Body of pancreas (tissue), 4 donors: ENCODE measurements at regions not wholly inside any gene's neighbourhood (a gene's known extent, or its start where the extent isn't known, plus 50 kb on each side); places are given as distances from the start of the nearest gene placed in this dataset.

ENCODE experiments used
- CTCF ChIP-seq, 7 experiments: fragments of 450-650 bp in 4 of 7; fragments of 200-600 bp in 3 of 7; sonication (generic) in 3 of 7; IDR thresholded peaks; one replicate each; pipeline ENCODE4 v1.5.1; 2016 to 2019; ENCODE audit warnings: antibody characterized with exemption in 7 of 7
- POLR2A ChIP-seq, 3 donors: fragments of 450-650 bp; IDR thresholded peaks; one replicate each; pipeline ENCODE4 v1.6.1; 2016; ENCODE audit warnings: antibody characterized with exemption in 3 of 3, mild to moderate bottlenecking in 2 of 3

- no peak for TF ChIP-seq CTCF (IDR thresholded peaks at IDR 0.05)
- TF ChIP-seq POLR2A (IDR thresholded peaks at IDR 0.05) = no peak
Observed at GRCh38 chr13:90154311-90154960, 1193.1 kb upstream of the MIR17HG start.
